ENCODE measurements at regions not wholly inside any gene's neighbourhood (a gene's known extent, or its start where the extent isn't known, plus 50 kb on each side); places are given as distances from the start of the nearest gene placed in this dataset.

DNA sequence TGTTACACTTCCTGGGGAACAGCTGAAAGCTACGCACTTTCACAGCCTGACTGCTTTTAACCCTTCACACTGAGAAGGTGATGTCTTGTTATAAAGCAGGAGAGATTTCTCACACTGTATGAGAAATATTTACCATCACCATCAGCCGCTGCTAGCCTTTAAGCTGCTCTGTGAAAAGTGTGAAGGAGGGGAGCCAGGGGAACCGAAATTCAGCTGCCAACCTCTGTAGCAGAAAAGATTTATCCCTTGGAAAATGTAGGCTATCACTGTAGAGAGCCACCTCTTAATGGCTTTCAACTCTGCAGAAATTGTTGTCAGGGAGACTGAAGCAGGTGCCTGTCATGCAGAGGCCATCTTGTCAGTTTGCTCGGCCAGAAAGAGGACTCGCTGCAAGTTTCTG, 145.3 kb downstream of the SP3 start:
- TF ChIP-seq, protein P1, sequence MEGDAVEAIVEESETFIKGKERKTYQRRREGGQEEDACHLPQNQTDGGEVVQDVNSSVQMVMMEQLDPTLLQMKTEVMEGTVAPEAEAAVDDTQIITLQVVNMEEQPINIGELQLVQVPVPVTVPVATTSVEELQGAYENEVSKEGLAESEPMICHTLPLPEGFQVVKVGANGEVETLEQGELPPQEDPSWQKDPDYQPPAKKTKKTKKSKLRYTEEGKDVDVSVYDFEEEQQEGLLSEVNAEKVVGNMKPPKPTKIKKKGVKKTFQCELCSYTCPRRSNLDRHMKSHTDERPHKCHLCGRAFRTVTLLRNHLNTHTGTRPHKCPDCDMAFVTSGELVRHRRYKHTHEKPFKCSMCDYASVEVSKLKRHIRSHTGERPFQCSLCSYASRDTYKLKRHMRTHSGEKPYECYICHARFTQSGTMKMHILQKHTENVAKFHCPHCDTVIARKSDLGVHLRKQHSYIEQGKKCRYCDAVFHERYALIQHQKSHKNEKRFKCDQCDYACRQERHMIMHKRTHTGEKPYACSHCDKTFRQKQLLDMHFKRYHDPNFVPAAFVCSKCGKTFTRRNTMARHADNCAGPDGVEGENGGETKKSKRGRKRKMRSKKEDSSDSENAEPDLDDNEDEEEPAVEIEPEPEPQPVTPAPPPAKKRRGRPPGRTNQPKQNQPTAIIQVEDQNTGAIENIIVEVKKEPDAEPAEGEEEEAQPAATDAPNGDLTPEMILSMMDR (IDR thresholded peaks at IDR 0.05) = no peak
- no peak for TF ChIP-seq POLR2A (IDR thresholded peaks at IDR 0.05)
